ENCODE measurements at regions not wholly inside any gene's neighbourhood (a gene's known extent, or its start where the extent isn't known, plus 50 kb on each side); places are given as distances from the start of the nearest gene placed in this dataset.
"Not testable (repeated sequence)": the region's sequence is repeated elsewhere in the genome, so short reads cannot be mapped to it uniquely, and the experiment has no call there.

DNA sequence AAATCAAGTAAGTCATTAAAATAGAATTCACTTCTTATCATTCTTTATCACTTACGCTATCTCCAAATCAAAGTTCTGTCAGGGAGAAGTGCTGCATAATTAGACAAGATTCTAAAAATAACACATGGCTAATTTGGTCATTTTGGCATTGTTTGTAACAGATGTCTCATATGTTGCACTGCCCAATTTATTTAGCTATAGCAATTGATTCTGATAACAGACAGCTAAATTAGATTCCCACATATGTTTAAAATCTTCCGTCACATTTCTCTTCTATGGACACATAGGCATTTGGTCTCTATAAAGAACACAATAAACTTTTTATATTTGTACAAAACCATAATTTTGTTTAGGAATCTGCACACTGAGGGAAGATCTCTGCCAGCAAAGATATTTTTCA is 644.5 kb upstream of the VRK2 start:
- H3K36me3 ChIP-seq (ENCODE audit: insufficient read depth in 1 of 2, low read depth in 1 of 2) = no peaks in the 10 kb centered on the region
- no peak for TF ChIP-seq CTCF (IDR thresholded peaks at IDR 0.05)

GRCh38 chr2:57402755-57403154 is 643.9 kb upstream of the VRK2 start:
- no peak overlapping the region for H3K27ac ChIP-seq
- TF ChIP-seq CTCF (IDR thresholded peaks at IDR 0.05) = no peak
- intact Hi-C loops (cut with DNase I) = no loop called here
- H3K27me3 ChIP-seq (ENCODE audit: insufficient read depth in 3 of 3, low read length in 2 of 3) = no peaks in the 10 kb centered on the region
- DNase-seq = no peak
- no peaks in the 10 kb centered on the region for H3K36me3 ChIP-seq (ENCODE audit: insufficient read depth in 1 of 2, low read depth in 1 of 2)
- H3K4me3 ChIP-seq = no peak overlapping the region
- H3K4me1 ChIP-seq = peaks cover 10% of the 10 kb centered on the region
- ATAC-seq = no peak
- 21 to 30% (median 24%) methylated on average over 1 of the region's 1 CpG for WGBS, 3 donors
- no peaks in the 10 kb centered on the region for H3K9me3 ChIP-seq

More for the DNA sequence above, 644.5 kb upstream of the VRK2 start:
- WGBS, 3 donors = 46 to 76% (median 58%) methylated on average over 2 of the region's 2 CpGs
- intact Hi-C loops (cut with DNase I) = no loop called here
- no peak for DNase-seq
- no peak for ATAC-seq
- no peak overlapping the region for H3K27ac ChIP-seq
- no peak overlapping the region for H3K4me3 ChIP-seq
- H3K4me1 ChIP-seq = peaks cover 10% of the 10 kb centered on the region
- no peaks in the 10 kb centered on the region for H3K9me3 ChIP-seq
- H3K27me3 ChIP-seq (ENCODE audit: insufficient read depth in 3 of 3, low read length in 2 of 3) = no peaks in the 10 kb centered on the region

DNA sequence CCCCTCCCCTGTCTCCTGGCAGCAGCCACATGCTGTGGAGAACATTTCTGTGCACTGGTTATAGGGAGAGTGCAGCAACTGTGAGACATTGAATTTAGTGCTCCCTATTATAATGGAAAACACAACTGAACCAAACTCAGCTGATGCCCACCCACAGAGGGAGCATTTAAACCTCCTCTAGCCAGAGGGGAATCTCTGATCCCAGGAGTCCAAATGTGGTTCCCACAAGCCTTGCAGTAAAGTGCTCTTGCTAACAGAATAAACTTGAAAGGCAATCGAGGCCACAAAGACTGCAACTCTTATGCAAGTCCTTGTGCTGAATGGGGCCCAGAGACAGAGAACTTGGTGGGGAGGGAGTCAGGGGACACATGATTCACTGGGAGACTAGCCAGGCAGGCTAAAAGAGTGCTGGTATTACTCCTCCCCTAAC is 638.8 kb upstream of the VRK2 start:
- no peak overlapping the region for H3K27ac ChIP-seq
- DNase-seq = no peak
- peaks cover 2% of the 10 kb centered on the region for H3K9me3 ChIP-seq
- no peak overlapping the region for H3K4me3 ChIP-seq
- TF ChIP-seq CTCF (IDR thresholded peaks at IDR 0.05) = no peak
- H3K27me3 ChIP-seq (ENCODE audit: insufficient read depth in 3 of 3, low read length in 2 of 3) = no peaks in the 10 kb centered on the region
- no peaks in the 10 kb centered on the region for H3K4me1 ChIP-seq
- ATAC-seq = no peak
- WGBS, 3 donors = 36 to 65% (median 42%) methylated on average over 1 of the region's 1 CpG
- intact Hi-C loops (cut with DNase I) = no loop called here
- H3K36me3 ChIP-seq (ENCODE audit: insufficient read depth in 1 of 2, low read depth in 1 of 2) = no peaks in the 10 kb centered on the region

- no peak for DNase-seq
- ATAC-seq = no peak
- TF ChIP-seq CTCF (IDR thresholded peaks at IDR 0.05) = no peak
- Histone ChIP-seq H3K36me3 (ENCODE audit: insufficient read depth in 1 of 2, low read depth in 1 of 2) (no peaks in the 10 kb centered on the region), H3K27me3 (ENCODE audit: insufficient read depth in 3 of 3, low read length in 2 of 3) (no peaks in the 10 kb centered on the region), H3K27ac (no peak overlapping the region), H3K9me3 (peaks cover 7% of the 10 kb centered on the region), H3K4me1 (no peaks in the 10 kb centered on the region), H3K4me3 (no peak overlapping the region)
- 89 to 100% (median 93%) methylated on average over 1 of the region's 1 CpG for WGBS, 3 donors
- intact Hi-C loops (cut with DNase I) = no loop called here
Measured at GRCh38 chr2:57408587-57408986, 638.0 kb upstream of the VRK2 start.

DNA sequence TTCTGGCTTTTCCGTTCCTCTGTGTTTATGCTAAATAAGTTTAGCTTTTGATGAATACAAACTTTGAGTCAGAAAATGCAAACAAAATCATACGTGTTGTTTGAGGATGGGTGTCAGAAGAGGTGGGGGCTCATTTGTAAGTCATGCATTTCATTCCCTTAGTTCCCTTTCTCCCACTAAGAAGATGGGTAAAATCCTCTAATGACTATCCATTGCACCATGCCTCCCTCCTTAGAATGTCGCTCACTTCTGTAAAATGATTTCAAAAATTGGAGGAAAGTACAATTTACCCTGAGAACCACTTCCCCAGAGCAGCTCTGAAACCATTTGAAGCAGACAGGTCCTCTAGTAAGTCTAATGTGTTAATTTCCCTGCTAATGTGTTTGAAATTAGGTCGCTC is 629.6 kb upstream of the VRK2 start:
- 78 to 81% (median 79%) methylated on average over 4 of the region's 4 CpGs for WGBS, 3 donors
- Histone ChIP-seq H3K4me3 (no peak overlapping the region), H3K27me3 (ENCODE audit: insufficient read depth in 3 of 3, low read length in 2 of 3) (no peaks in the 10 kb centered on the region), H3K36me3 (ENCODE audit: insufficient read depth in 1 of 2, low read depth in 1 of 2) (no peaks in the 10 kb centered on the region), H3K9me3 (peaks cover 15% of the 10 kb centered on the region), H3K27ac (no peak overlapping the region), H3K4me1 (no peaks in the 10 kb centered on the region)
- intact Hi-C loops (cut with DNase I) = no loop called here
- no peak for TF ChIP-seq CTCF (IDR thresholded peaks at IDR 0.05)
- ATAC-seq (no peak), DNase-seq (no peak)

DNA sequence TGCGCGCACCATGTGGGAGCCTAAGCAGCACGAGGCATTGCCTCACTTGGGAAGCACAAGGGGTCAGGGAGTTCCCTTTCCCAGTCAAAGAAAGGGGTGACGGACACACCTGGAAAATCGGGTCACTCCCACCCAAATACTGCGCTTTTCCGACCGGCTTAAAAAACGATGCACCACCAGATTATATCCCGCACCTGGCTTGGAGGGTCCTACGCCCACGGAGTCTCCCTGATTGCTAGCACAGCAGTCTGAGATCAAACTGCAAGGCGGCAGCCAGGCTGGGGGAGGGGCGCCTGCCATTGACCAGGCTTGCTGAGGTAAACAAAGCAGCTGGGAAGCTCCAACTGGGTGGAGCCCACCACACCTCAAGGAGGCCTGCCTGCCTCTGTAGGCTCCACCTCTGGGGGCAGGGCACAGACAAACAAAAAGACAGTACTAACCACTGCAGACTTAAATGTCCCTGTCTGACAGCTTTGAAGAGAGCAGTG is 627.7 kb upstream of the VRK2 start:
- H3K27me3 ChIP-seq (ENCODE audit: insufficient read depth in 3 of 3, low read length in 2 of 3); ATAC-seq; H3K4me1 ChIP-seq; H3K27ac ChIP-seq; DNase-seq; H3K9me3 ChIP-seq; H3K36me3 ChIP-seq (ENCODE audit: insufficient read depth in 1 of 2, low read depth in 1 of 2); H3K4me3 ChIP-seq; intact Hi-C loops (cut with DNase I): not testable (repeated sequence)
- 80 to 87% (median 87%) methylated on average over 14 of the region's 14 CpGs for WGBS, 3 donors
